SK-MEL-5 (cell line): ENCODE measurements at regions not wholly inside any gene's neighbourhood (a gene's known extent, or its start where the extent isn't known, plus 50 kb on each side); places are given as distances from the start of the nearest gene placed in this dataset.
A peak's percentile ranks its signal among the peaks of the same experiment; 100 is the strongest.
"Not testable (repeated sequence)": the region's sequence is repeated elsewhere in the genome, so short reads cannot be mapped to it uniquely, and the experiment has no call there.

Source experiments
- DNase-seq: peaks from one replicate; pipeline ENCODE4 v3.0.0-alpha.2; 2016; ENCODE audit warnings: low read depth, low spot score
- in situ Hi-C: cut with HindIII; loops from 2 replicates; pipeline ENCODE4 v1.10.0; 2016; ENCODE audit warnings: low sequenced_read_pairs, high pct_unique_total_duplicates, low pct_unique_long_range_greater_than_20kb

GRCh38 chr17:62322313-62322712 is 58.0 kb upstream of the EFCAB3 start:
- DNase-seq, result no peak
- in situ Hi-C loops, result no loop called here

GRCh38 chr17:62321451-62321850 is 58.9 kb upstream of the EFCAB3 start:
- peak; percentile 71 for DNase-seq
- in situ Hi-C loops, result no loop called here

GRCh38 chr17:62319846-62320245 is 60.5 kb upstream of the EFCAB3 start:
- peak; percentile 56 for DNase-seq
- in situ Hi-C loops, result no loop called here

GRCh38 chr17:62309396-62309795 is 71.0 kb upstream of the EFCAB3 start:
- in situ Hi-C loops, result no loop called here
- no peak for DNase-seq

GRCh38 chr17:62307196-62307595 is 73.2 kb upstream of the EFCAB3 start:
- in situ Hi-C loops, result no loop called here
- no peak for DNase-seq

GRCh38 chr17:62303476-62303875 is 76.9 kb upstream of the EFCAB3 start:
- in situ Hi-C loops, result no loop called here
- DNase-seq, result no peak

- in situ Hi-C loops, result no loop called here
- DNase-seq, result no peak
These were observed 79.7 kb upstream of the EFCAB3 start for GRCh38 chr17:62300697-62301096.

- in situ Hi-C loops, DNase-seq: not testable (repeated sequence)
These were observed 105.1 kb upstream of the EFCAB3 start for GRCh38 chr17:62275290-62275689.

GRCh38 chr17:62268361-62268760 is 112.0 kb upstream of the EFCAB3 start:
- in situ Hi-C loops, DNase-seq: not testable (repeated sequence)

- in situ Hi-C loops, result not testable (repeated sequence)
These were observed 115.4 kb upstream of the EFCAB3 start for GRCh38 chr17:62264974-62265373.

GRCh38 chr17:62255791-62256190 is 124.6 kb upstream of the EFCAB3 start:
- in situ Hi-C loops, DNase-seq: not testable (repeated sequence)

More at GRCh38 chr17:62264974-62265373, 115.4 kb upstream of the EFCAB3 start:
- DNase-seq, result not testable (repeated sequence)

GRCh38 chr17:62242076-62242475 is 138.3 kb upstream of the EFCAB3 start:
- DNase-seq, result peak; percentile 37
- in situ Hi-C loops, result not testable (repeated sequence)

GRCh38 chr17:62239569-62239968 is 140.8 kb upstream of the EFCAB3 start:
- in situ Hi-C loops, result not testable (repeated sequence)
- peak; percentile 92 for DNase-seq

- in situ Hi-C loops, result not testable (repeated sequence)
- peak; percentile 55 for DNase-seq
These were observed 141.6 kb upstream of the EFCAB3 start for GRCh38 chr17:62238551-62239338.

GRCh38 chr17:62233822-62234481 is 146.4 kb upstream of the EFCAB3 start:
- in situ Hi-C loops, DNase-seq: not testable (repeated sequence)

- in situ Hi-C loops, DNase-seq: not testable (repeated sequence)
These were observed 149.1 kb upstream of the EFCAB3 start for GRCh38 chr17:62231293-62231692.

GRCh38 chr17:62226610-62227240 is 153.6 kb upstream of the EFCAB3 start:
- DNase-seq, in situ Hi-C loops: not testable (repeated sequence)

GRCh38 chr17:62223585-62223984 is 156.8 kb upstream of the EFCAB3 start:
- not testable (repeated sequence) for DNase-seq

More at GRCh38 chr17:62223585-62223984, 156.8 kb upstream of the EFCAB3 start:
- in situ Hi-C loops, result not testable (repeated sequence)
